ENCODE measurements at regions not wholly inside any gene's neighbourhood (a gene's known extent, or its start where the extent isn't known, plus 50 kb on each side); places are given as distances from the start of the nearest gene placed in this dataset.
"Not testable (repeated sequence)": the region's sequence is repeated elsewhere in the genome, so short reads cannot be mapped to it uniquely, and the experiment has no call there.

- TF ChIP-seq CTCF (IDR thresholded peaks at IDR 0.05; ENCODE audit: low read length); EZH2 (optimal IDR thresholded peaks at IDR 0.05; ENCODE audit: low read depth, low read length); EZH2phosphoT487 (IDR thresholded peaks at IDR 0.05; ENCODE audit: low read length): not testable (repeated sequence)
Measured at GRCh38 chr1:121042882-121043281, 141.3 kb downstream of the FAM72B start.

Measured in MM.1S (cell line).